Caco-2 (cell line): ENCODE measurements at regions not wholly inside any gene's neighbourhood (a gene's known extent, or its start where the extent isn't known, plus 50 kb on each side); places are given as distances from the start of the nearest gene placed in this dataset.

Experiments
- BruUV-seq: library from RNA; stranded (reverse); fragments of 400-500 nt; replicated peaks from 2 replicates; lab custom pipeline; 2021; lab: Mats Ljungman, UMichigan
- CTCF ChIA-PET: fragments of 300-600 bp; sonication (Branson Sonifier 250); formaldehyde crosslinking; loops from one replicate; lab custom pipeline; 2022; ENCODE audit warnings: antibody characterized with exemption; lab: Charles Lee
- POLR2A ChIA-PET: fragments of 300-600 bp; sonication (Branson Sonifier 250); formaldehyde crosslinking; loops from one replicate; lab custom pipeline; 2022; ENCODE audit warnings: antibody characterized with exemption; lab: Charles Lee
- DNase-seq, 2 experiments: peaks; one replicate each; pipeline versions ENCODE4 v3.0.0 to v3.0.0-alpha.2; 2020 to 2022
- H3K27me3 ChIP-seq: replicated peaks from 2 replicates; pipeline ENCODE4 v1.6.0; 2011; ENCODE audit warnings: low read length; ENCODE audit not compliant: control insufficient read depth, insufficient read depth
- H3K36me3 ChIP-seq: 2 replicates; pipeline ENCODE4 v1.5.1; 2011; ENCODE audit warnings: low read length; ENCODE audit not compliant: control insufficient read depth, insufficient read depth
- H3K4me1 ChIP-seq: fragments of 250-450 bp; sonication (Bioruptor Pico); 2 replicates; pipeline ENCODE4 v1.5.1; 2020; ENCODE audit warnings: mild to moderate bottlenecking
- H3K4me3 ChIP-seq: 2 replicates; pipeline ENCODE4 v1.5.1; 2011; ENCODE audit warnings: low read depth, mild to moderate bottlenecking, control low read depth, low read length
- H3K9me3 ChIP-seq: fragments of 250-450 bp; sonication (Bioruptor Pico); 2 replicates; pipeline ENCODE4 v1.5.1; 2020; ENCODE audit warnings: mild to moderate bottlenecking, moderate library complexity
- H3K27ac Mint-ChIP-seq: one replicate; pipeline ENCODE4 v1.8.0; 2022; ENCODE audit warnings: mixed read lengths; ENCODE audit not compliant: unreplicated experiment
- H3K27me3 Mint-ChIP-seq: one replicate; pipeline ENCODE4 v1.8.0; 2022; ENCODE audit warnings: mixed read lengths; ENCODE audit not compliant: insufficient read depth, unreplicated experiment
- H3K36me3 Mint-ChIP-seq: one replicate; pipeline ENCODE4 v1.8.0; 2022; ENCODE audit warnings: mild to moderate bottlenecking, mixed read lengths; ENCODE audit not compliant: insufficient read depth, unreplicated experiment
- H3K4me1 Mint-ChIP-seq: one replicate; pipeline ENCODE4 v1.8.0; 2022; ENCODE audit warnings: low read depth, mixed read lengths; ENCODE audit not compliant: unreplicated experiment
- H3K4me3 Mint-ChIP-seq: one replicate; pipeline ENCODE4 v1.8.0; 2022; ENCODE audit warnings: mild to moderate bottlenecking, moderate library complexity, mixed read lengths; ENCODE audit not compliant: unreplicated experiment
- H3K9me3 Mint-ChIP-seq: one replicate; pipeline ENCODE4 v1.8.0; 2022; ENCODE audit warnings: mixed read lengths; ENCODE audit not compliant: unreplicated experiment
- intact Hi-C: fragments of 100-400 bp; cut with micrococcal nuclease; formaldehyde crosslinking; loops from one replicate; pipeline ENCODE4 v1.10.0; 2022; ENCODE audit not compliant: unreplicated experiment
- TF ChIP-seq, protein P1 (sequence below), 2 experiments: fragments of 200-600 bp in 1 of 2; IDR thresholded peaks; 1 replicate in 1 of 2; 2 replicates in 1 of 2; pipeline versions ENCODE4 v1.5.1 to v1.8.0; 2011 to 2022; ENCODE audit warnings: antibody characterized with exemption in 1 of 2, control low read depth in 1 of 2, inconsistent platforms in 1 of 2, low read depth in 1 of 2, low read length in 1 of 2, mild to moderate bottlenecking in 1 of 2, moderate library complexity in 1 of 2; ENCODE audit not compliant: insufficient read depth in 1 of 2, severe bottlenecking in 1 of 2, unreplicated experiment in 1 of 2

DNA sequence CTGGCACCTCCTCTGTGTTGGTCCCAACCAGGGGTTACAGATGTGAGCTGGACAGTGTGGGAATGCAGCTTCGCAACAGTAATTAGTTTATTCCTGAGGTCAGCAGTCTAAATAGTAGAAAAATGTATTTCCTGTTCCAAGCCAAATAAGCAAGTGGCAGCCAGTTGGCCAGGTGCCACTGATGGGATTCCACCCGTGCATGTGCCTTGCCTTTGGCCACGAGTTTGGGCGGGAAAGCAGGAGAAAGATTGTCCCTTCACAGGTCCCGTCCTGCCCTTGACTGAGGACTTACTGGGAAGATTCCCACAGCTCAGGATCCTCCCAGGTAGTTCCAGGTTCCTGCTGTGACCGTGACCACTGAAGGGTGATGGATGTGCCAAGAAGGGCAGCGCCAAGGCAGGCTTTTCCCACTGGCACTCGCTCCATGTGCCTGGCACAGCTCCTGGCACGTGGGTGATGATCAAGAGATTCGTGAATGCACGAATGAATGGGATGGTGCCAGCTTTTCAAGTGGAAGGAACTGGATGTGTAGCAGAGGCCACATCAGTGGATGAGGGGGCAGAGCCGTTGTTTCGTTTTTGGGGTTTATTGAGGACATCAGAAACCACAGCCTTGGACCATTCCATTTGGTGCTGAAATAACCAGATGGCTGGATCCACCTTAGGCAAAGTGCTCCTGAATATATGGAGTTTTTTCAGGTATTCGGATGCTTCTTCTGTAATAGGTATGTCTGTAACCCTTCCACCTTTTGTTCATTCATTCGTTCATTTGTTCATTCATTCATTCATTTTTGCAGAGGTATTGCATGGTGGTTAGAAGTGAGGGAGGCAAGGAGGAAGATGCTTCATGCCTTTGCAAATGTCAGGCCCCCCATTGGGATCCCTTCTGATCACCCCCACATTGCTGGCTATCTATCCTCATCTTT, 62.4 kb upstream of the WNT4 start:
- DNase-seq = peak in 1 of 2 experiments; percentile 8
- Histone ChIP-seq H3K4me3 (no peak overlapping the region), H3K9me3 (no peaks in the 10 kb centered on the region), H3K36me3 (no peaks in the 10 kb centered on the region), H3K4me1 (no peaks in the 10 kb centered on the region), H3K27me3 (no peaks in the 10 kb centered on the region)
- TF ChIP-seq, protein P1, sequence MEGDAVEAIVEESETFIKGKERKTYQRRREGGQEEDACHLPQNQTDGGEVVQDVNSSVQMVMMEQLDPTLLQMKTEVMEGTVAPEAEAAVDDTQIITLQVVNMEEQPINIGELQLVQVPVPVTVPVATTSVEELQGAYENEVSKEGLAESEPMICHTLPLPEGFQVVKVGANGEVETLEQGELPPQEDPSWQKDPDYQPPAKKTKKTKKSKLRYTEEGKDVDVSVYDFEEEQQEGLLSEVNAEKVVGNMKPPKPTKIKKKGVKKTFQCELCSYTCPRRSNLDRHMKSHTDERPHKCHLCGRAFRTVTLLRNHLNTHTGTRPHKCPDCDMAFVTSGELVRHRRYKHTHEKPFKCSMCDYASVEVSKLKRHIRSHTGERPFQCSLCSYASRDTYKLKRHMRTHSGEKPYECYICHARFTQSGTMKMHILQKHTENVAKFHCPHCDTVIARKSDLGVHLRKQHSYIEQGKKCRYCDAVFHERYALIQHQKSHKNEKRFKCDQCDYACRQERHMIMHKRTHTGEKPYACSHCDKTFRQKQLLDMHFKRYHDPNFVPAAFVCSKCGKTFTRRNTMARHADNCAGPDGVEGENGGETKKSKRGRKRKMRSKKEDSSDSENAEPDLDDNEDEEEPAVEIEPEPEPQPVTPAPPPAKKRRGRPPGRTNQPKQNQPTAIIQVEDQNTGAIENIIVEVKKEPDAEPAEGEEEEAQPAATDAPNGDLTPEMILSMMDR (IDR thresholded peaks at IDR 0.05; ENCODE audit: insufficient read depth in 1 of 2, low read depth in 1 of 2, low read length in 1 of 2, severe bottlenecking in 1 of 2, unreplicated experiment in 1 of 2) = no peak
- no peak overlapping the region for H3K4me3 Mint-ChIP-seq
- BruUV-seq = no TSS peak
- intact Hi-C loops = no loop called here
- POLR2A ChIA-PET = interaction anchor here (0.6 kb wide), 1 partner anchor 10 kb away, joined by 4 read pairs; no protein-coding TSS in a partner anchor
- H3K27me3 Mint-ChIP-seq = peaks cover 15% of the 10 kb centered on the region
- H3K27ac Mint-ChIP-seq = no peak overlapping the region
- H3K36me3 Mint-ChIP-seq = no peaks in the 10 kb centered on the region
- CTCF ChIA-PET = no interaction called here
- H3K9me3 Mint-ChIP-seq = no peaks in the 10 kb centered on the region
- no peaks in the 10 kb centered on the region for H3K4me1 Mint-ChIP-seq

- H3K36me3 Mint-ChIP-seq = no peaks in the 10 kb centered on the region
- no peaks in the 10 kb centered on the region for H3K4me1 Mint-ChIP-seq
- peaks cover 15% of the 10 kb centered on the region for H3K27me3 Mint-ChIP-seq
- H3K27ac Mint-ChIP-seq = no peak overlapping the region
- H3K36me3 ChIP-seq = no peaks in the 10 kb centered on the region
- peak in 1 of 2 experiments; percentile 5 for DNase-seq
- intact Hi-C loops = no loop called here
- no peaks in the 10 kb centered on the region for H3K4me1 ChIP-seq
- no peaks in the 10 kb centered on the region for H3K9me3 ChIP-seq
- no peak overlapping the region for H3K4me3 Mint-ChIP-seq
- H3K9me3 Mint-ChIP-seq = no peaks in the 10 kb centered on the region
- ChIA-PET POLR2A (no interaction called here), CTCF (no interaction called here)
- H3K4me3 ChIP-seq = no peak overlapping the region
- H3K27me3 ChIP-seq = no peaks in the 10 kb centered on the region; the same call in 1 of the 2 replicates
- no TSS peak for BruUV-seq
- TF ChIP-seq, protein P1 (IDR thresholded peaks at IDR 0.05; ENCODE audit: insufficient read depth in 1 of 2, low read depth in 1 of 2, low read length in 1 of 2, severe bottlenecking in 1 of 2, unreplicated experiment in 1 of 2) = no peak
Measured at GRCh38 chr1:22206551-22207125, 63.7 kb upstream of the WNT4 start.

DNA sequence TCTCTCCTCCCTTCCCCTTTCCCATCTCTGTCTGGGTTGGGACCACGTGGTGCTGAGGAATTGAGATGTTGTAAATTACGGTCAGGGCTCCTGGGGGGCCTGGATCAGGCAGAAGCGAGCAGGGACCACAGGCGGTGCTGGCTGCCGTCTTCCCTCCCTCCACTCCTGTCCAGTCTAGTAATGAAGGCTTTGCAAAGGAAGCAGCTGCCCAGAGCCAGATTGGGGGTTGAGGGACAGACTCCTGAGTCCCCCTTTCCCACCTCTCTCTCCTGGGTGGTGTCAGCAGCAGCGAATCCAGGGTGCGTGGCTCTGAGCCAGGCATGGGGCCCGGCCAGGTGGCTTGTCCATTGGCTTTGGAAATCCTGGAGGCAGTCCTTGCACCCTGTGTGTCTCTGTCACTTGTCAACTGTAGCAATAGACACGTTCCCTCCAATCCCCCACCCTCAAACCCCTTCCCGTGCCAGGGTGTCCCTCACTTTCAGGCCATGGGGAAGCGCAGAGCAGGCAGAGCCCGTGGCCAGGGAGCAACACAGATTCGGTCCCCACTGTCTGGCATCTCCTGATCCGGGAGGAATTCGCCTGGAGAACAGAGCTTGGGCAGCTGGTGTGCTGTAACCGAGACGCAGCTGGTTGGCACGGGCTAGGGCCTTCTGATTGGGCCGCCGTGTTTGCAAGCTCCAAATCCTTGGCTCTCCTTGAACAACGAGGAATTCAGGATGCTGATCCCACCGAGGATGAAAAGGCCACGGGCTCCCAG, 64.8 kb upstream of the WNT4 start:
- Histone ChIP-seq H3K4me3 (no peak overlapping the region), H3K27me3 (no peaks in the 10 kb centered on the region; the same call in 1 of the 2 replicates), H3K36me3 (no peaks in the 10 kb centered on the region), H3K9me3 (no peaks in the 10 kb centered on the region), H3K4me1 (no peaks in the 10 kb centered on the region)
- TF ChIP-seq, protein P1 (IDR thresholded peaks at IDR 0.05; ENCODE audit: insufficient read depth in 1 of 2, low read depth in 1 of 2, low read length in 1 of 2, severe bottlenecking in 1 of 2, unreplicated experiment in 1 of 2) = no peak
- peaks cover 13% of the 10 kb centered on the region for H3K27me3 Mint-ChIP-seq
- intact Hi-C loops = no loop called here
- BruUV-seq = no TSS peak
- H3K4me1 Mint-ChIP-seq = no peaks in the 10 kb centered on the region
- H3K9me3 Mint-ChIP-seq = no peaks in the 10 kb centered on the region
- peak in 1 of 2 experiments; percentile 9 for DNase-seq
- H3K36me3 Mint-ChIP-seq = no peaks in the 10 kb centered on the region
- no peak overlapping the region for H3K27ac Mint-ChIP-seq
- no peak overlapping the region for H3K4me3 Mint-ChIP-seq
- CTCF ChIA-PET = interaction anchor here (0.5 kb wide), 1 partner anchor 415 kb away, joined by 3 read pairs; no protein-coding TSS in a partner anchor
- POLR2A ChIA-PET = no interaction called here
